ENCODE measurements at regions not wholly inside any gene's neighbourhood (a gene's known extent, or its start where the extent isn't known, plus 50 kb on each side); places are given as distances from the start of the nearest gene placed in this dataset.
A peak's percentile ranks its signal among the peaks of the same experiment; 100 is the strongest.

DNA sequence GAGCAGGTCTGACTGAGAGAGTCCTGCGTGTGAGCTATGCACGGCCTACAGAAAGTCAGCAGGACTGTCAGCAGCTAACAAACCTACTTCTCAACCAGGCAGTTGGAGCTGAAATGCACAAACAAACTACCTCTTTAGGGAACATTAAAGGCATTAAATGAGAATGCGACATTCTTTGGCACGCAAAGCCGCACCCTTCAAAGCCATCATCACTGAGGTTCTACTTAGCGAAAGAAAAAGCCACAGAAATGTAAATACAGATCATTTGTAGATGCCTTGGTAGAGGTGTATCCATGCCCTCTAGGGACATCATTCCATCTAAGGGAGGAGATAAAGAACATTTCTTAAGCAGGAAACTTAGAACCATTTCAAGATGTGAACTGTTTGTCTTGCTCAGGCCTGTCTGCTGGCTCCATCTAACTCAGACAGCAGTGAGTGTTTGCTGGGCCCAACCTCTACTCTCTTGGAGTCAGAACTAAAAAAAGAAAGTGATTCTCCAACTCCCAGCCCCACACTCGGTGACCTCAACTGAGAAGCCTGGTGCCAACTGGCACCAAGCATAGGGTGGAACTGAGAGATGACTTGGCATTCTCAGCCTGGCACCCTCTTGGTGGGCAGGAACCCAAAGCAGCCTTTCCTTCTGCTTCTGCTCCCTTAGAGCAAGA is 63.5 kb upstream of the MBIP start:
- H3K27me3 ChIP-seq = peaks cover 1% of the 10 kb centered on the region
- H3K4me3 ChIP-seq = no peak overlapping the region
- no peaks in the 10 kb centered on the region for H3K36me3 ChIP-seq
- H3K4me1 ChIP-seq (ENCODE audit: low read depth) = no peaks in the 10 kb centered on the region
- DNase-seq (ENCODE audit: low read depth in 1 of 2, low spot score in 1 of 2) = no peak
- no peaks in the 10 kb centered on the region for H3K9me3 ChIP-seq (ENCODE audit: low read depth)
- TF ChIP-seq, protein P1, sequence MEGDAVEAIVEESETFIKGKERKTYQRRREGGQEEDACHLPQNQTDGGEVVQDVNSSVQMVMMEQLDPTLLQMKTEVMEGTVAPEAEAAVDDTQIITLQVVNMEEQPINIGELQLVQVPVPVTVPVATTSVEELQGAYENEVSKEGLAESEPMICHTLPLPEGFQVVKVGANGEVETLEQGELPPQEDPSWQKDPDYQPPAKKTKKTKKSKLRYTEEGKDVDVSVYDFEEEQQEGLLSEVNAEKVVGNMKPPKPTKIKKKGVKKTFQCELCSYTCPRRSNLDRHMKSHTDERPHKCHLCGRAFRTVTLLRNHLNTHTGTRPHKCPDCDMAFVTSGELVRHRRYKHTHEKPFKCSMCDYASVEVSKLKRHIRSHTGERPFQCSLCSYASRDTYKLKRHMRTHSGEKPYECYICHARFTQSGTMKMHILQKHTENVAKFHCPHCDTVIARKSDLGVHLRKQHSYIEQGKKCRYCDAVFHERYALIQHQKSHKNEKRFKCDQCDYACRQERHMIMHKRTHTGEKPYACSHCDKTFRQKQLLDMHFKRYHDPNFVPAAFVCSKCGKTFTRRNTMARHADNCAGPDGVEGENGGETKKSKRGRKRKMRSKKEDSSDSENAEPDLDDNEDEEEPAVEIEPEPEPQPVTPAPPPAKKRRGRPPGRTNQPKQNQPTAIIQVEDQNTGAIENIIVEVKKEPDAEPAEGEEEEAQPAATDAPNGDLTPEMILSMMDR (IDR thresholded peaks at IDR 0.05; ENCODE audit: low read depth, low read length) = no peak
- H3K27ac ChIP-seq = no peak overlapping the region

DNA sequence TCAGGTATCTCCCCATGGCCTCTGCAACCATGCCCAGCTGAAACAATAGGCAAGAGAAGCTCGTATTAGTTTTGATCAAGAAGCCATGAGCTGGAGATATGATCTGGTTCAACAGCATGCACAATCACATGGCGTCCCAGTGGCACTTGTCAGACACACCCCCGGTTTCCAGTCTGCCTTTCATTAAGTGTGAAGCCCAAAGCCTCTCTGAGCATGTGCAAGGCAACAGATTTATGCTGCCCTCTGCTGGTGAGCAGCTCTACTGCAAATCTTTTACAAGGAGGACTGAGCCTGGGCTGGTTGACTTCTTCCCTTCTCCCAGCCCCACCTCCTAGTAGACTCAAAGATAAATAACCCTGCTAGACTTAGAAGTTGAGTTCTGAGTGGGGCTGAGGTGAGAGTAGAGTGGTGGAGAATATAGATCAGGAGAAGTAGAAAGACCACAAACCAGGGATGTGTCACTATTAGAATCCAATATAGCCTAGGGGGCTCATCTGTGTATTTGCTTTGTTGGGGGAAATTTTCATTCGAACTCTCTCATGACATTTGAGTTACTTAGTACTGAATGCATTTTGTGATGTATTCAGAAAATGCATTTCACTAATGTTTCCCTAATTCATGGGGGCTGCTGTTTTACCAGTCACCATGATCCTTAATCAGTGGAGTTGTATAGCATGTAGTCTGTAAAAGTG is 53.7 kb upstream of the MBIP start:
- no peak overlapping the region for H3K4me3 ChIP-seq
- no peak overlapping the region for H3K27ac ChIP-seq
- H3K4me1 ChIP-seq (ENCODE audit: low read depth) = no peaks in the 10 kb centered on the region
- TF ChIP-seq, protein P1 (IDR thresholded peaks at IDR 0.05; ENCODE audit: low read depth, low read length) = peak; percentile 86
- H3K36me3 ChIP-seq = no peaks in the 10 kb centered on the region
- H3K9me3 ChIP-seq (ENCODE audit: low read depth) = no peaks in the 10 kb centered on the region
- DNase-seq (ENCODE audit: low read depth in 1 of 2, low spot score in 1 of 2) = peak; percentile 80 to 87
- H3K27me3 ChIP-seq = no peaks in the 10 kb centered on the region
